ENCODE measurements at regions not wholly inside any gene's neighbourhood (a gene's known extent, or its start where the extent isn't known, plus 50 kb on each side); places are given as distances from the start of the nearest gene placed in this dataset.

DNA sequence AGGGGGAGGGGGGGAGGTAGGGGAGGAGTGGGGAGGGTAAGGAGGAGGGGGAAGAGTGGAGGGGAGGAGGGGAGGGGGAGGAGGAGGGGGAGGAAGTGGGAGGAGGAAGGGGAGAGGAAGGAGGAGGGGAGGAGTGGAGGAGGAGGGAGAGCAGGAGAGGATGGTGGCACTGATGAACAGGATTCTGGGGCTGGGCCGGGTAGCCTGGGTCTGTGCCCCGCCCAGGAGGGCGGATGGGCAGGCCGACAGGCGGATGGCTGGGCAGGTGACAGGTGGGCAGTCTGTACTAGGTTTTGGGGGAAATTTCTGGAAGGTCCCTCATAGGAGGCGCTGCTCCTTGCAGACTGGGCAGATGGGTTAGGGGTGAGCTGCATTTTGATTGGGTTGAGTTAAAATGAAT is 66.0 kb upstream of the ADRA2C start:
- peak in 1 of 6 donors; percentile 21 for DNase-seq
- Histone ChIP-seq H3K36me3 (no peaks in the 10 kb centered on the region), H3K4me3 (no peak overlapping the region), H3K4me1 (no peaks in the 10 kb centered on the region), H3K27ac (no peak overlapping the region), H3K27me3 (peaks cover 0 to 10% (median 0%) of the 10 kb centered on the region in 4 donors), H3K9me3 (no peaks in the 10 kb centered on the region)
- TF ChIP-seq, protein P1, sequence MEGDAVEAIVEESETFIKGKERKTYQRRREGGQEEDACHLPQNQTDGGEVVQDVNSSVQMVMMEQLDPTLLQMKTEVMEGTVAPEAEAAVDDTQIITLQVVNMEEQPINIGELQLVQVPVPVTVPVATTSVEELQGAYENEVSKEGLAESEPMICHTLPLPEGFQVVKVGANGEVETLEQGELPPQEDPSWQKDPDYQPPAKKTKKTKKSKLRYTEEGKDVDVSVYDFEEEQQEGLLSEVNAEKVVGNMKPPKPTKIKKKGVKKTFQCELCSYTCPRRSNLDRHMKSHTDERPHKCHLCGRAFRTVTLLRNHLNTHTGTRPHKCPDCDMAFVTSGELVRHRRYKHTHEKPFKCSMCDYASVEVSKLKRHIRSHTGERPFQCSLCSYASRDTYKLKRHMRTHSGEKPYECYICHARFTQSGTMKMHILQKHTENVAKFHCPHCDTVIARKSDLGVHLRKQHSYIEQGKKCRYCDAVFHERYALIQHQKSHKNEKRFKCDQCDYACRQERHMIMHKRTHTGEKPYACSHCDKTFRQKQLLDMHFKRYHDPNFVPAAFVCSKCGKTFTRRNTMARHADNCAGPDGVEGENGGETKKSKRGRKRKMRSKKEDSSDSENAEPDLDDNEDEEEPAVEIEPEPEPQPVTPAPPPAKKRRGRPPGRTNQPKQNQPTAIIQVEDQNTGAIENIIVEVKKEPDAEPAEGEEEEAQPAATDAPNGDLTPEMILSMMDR (IDR thresholded peaks at IDR 0.05) = no peak
- FAIRE-seq = no peak
- no peak for ATAC-seq
- intact Hi-C loops (cut with DNase I) = no loop called here
- WGBS, 2 donors = 50 to 59% methylated on average over 6 of the region's 6 CpGs

DNA sequence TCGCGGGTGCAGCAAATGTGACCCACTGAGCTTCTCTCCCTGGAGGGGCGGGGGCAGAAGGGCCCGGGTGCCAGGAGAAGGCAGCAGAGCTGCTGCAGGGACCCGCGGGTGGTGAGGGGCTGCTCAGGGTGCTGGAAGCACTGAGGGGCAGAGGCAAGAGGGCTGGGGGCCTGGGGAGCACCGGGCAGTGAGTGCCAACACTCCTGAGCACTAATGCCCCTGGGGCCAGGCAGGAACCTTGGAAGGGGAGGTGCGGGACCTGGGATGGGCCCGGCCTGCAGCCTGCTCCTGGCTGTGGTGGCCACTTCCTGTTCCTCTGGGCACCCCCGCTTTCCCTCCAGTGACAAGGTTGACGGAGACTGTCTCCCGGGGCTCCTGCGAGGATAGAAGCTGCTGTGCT is 66.5 kb upstream of the ADRA2C start:
- H3K27ac ChIP-seq = no peak overlapping the region
- DNase-seq (peak in 3 of 6 donors; percentile 11 to 51 (median 41)), FAIRE-seq (no peak), ATAC-seq (no peak)
- H3K4me3 ChIP-seq = no peak overlapping the region
- intact Hi-C loops (cut with DNase I) = no loop called here
- no peaks in the 10 kb centered on the region for H3K4me1 ChIP-seq
- TF ChIP-seq, protein P1 (IDR thresholded peaks at IDR 0.05) = no peak
- peaks cover 0 to 10% (median 0%) of the 10 kb centered on the region in 4 donors for H3K27me3 ChIP-seq
- no peaks in the 10 kb centered on the region for H3K9me3 ChIP-seq
- H3K36me3 ChIP-seq = no peaks in the 10 kb centered on the region
- 65 to 68% methylated on average over 9 to 13 of the region's 13 CpGs for WGBS, 2 donors

DNA sequence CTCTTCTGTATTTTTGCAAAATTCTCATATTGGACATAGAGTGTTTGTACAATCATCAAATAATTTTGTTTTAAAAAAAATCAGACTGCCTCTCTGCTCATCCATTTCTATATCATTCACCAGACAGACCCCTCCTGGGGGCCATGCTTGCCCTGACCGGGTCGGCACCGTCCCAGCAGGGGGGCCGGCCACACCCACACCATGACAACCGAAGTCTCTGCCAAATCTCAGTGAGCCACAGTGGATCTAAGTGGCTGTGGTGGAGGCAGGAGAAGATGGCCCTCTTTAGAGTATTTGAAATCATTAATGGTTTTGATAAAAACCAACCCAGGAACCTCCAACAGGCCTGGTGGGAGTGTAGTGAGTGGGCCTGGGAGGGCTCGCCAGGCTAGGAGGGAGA is 66.9 kb upstream of the ADRA2C start:
- no peaks in the 10 kb centered on the region for H3K36me3 ChIP-seq
- ATAC-seq (no peak), FAIRE-seq (no peak), DNase-seq (no peak)
- no peak overlapping the region for H3K27ac ChIP-seq
- no peaks in the 10 kb centered on the region for H3K4me1 ChIP-seq
- intact Hi-C loops (cut with DNase I) = no loop called here
- H3K4me3 ChIP-seq = no peak overlapping the region
- WGBS, 2 donors = 46 to 58% methylated on average over 6 of the region's 6 CpGs
- no peaks in the 10 kb centered on the region for H3K9me3 ChIP-seq
- H3K27me3 ChIP-seq = peaks cover 0 to 10% (median 0%) of the 10 kb centered on the region in 4 donors
- TF ChIP-seq, protein P1 (IDR thresholded peaks at IDR 0.05) = no peak

DNA sequence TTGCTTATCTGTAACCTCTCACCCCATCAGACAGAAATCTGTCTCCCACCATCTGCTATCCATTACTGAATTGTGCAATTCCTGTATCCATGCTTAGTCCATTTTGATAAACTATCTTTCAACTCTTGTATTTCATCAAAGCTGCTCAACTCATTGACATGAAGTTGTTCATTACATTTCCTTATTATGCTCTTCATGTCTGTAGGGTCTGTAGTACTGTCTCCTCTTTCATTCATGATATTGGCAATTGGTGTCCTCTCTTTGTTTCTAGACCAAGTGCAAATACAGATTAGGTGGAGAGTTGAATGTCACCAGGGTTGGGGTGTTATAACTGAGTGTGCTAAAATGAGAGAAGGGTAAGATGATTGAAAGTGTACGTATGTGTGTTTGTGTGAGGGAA is 69.2 kb upstream of the ADRA2C start:
- H3K27me3 ChIP-seq = peaks cover 0 to 6% (median 0%) of the 10 kb centered on the region in 4 donors
- no peaks in the 10 kb centered on the region for H3K36me3 ChIP-seq
- no peak overlapping the region for H3K4me3 ChIP-seq
- 73 to 82% methylated on average over 1 of the region's 1 CpG for WGBS, 2 donors
- H3K4me1 ChIP-seq = no peaks in the 10 kb centered on the region
- ATAC-seq (no peak), DNase-seq (no peak), FAIRE-seq (no peak)
- H3K27ac ChIP-seq = no peak overlapping the region
- no peaks in the 10 kb centered on the region for H3K9me3 ChIP-seq
- TF ChIP-seq, protein P1 (IDR thresholded peaks at IDR 0.05) = no peak
- intact Hi-C loops (cut with DNase I) = no loop called here

DNA sequence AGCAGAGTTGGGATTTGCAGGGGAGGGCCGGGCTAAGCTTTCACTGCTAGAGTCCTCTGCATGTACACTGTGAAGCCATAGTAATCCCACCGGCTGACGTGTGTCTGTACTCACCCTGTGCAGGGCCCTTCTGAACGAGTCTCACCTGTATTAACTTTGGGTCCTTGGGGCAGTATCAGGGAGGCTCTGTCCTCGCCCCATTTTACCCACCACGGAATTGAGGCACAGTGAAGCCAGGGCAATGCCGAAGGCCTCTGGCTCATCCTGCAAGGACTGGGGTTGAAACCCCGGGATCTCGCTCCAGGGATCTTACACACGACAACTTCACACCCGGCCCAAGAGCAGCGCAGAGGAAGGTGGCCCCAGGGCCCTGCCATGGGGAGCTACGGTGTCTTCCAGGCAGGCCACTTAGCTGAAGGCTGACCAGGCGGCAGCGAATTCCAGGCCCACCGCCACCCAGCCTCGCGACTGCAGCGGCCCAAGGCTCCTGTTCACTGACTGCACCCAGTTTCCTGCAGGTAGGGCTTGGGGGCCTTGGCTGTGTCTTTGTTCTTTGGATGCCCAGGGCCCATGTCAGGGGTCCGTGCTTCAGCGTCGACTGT is 75.5 kb upstream of the ADRA2C start:
- Histone ChIP-seq H3K4me3 (no peak overlapping the region), H3K36me3 (no peaks in the 10 kb centered on the region), H3K9me3 (no peaks in the 10 kb centered on the region), H3K4me1 (no peaks in the 10 kb centered on the region), H3K27me3 (no peaks in the 10 kb centered on the region), H3K27ac (no peak overlapping the region)
- TF ChIP-seq, protein P1 (IDR thresholded peaks at IDR 0.05) = no peak
- WGBS, 2 donors = 76 to 78% methylated on average over 22 of the region's 22 CpGs
- FAIRE-seq (no peak), ATAC-seq (no peak), DNase-seq (peak in 2 of 6 donors; percentile 34 to 38)
- intact Hi-C loops (cut with DNase I) = no loop called here

Measured in pancreas (tissue), 10 donors.